Activated CD8-positive, alpha-beta T cell treated with anti-CD3 and anti-CD28 coated beads for 36 hours (primary cell): ENCODE measurements at regions not wholly inside any gene's neighbourhood (a gene's known extent, or its start where the extent isn't known, plus 50 kb on each side); places are given as distances from the start of the nearest gene placed in this dataset.

ENCODE experiments used
- ATAC-seq: fragments of 200-7000 bp; cut with Tn5 transposase; one replicate; pipeline ENCODE4 v1.10.0; 2021; ENCODE audit warnings: mild to moderate bottlenecking, moderate library complexity
- CTCF ChIA-PET: fragments of 350-600 bp; sonication (Branson Sonifier 250); formaldehyde crosslinking; loops from one replicate; lab custom pipeline; 2021; ENCODE audit warnings: antibody characterized with exemption; lab: Charles Lee
- POLR2A ChIA-PET: fragments of 350-600 bp; sonication (Branson Sonifier 250); formaldehyde crosslinking; loops from one replicate; lab custom pipeline; 2021; ENCODE audit warnings: antibody characterized with exemption; lab: Charles Lee
- DNase-seq: peaks from one replicate; pipeline ENCODE4 v3.0.0-alpha.2; 2020
- H3K27ac Mint-ChIP-seq: one replicate; pipeline ENCODE4 v1.8.0; 2021; ENCODE audit warnings: mild to moderate bottlenecking, mixed read lengths
- H3K27me3 Mint-ChIP-seq: one replicate; pipeline ENCODE4 v1.8.0; 2021; ENCODE audit warnings: mixed read lengths
- H3K36me3 Mint-ChIP-seq: one replicate; pipeline ENCODE4 v1.8.0; 2021; ENCODE audit warnings: low read depth, mixed read lengths
- H3K4me1 Mint-ChIP-seq: one replicate; pipeline ENCODE4 v1.8.0; 2021; ENCODE audit warnings: low read depth, mixed read lengths
- H3K4me3 Mint-ChIP-seq: one replicate; pipeline ENCODE4 v1.8.0; 2021; ENCODE audit warnings: mild to moderate bottlenecking, moderate library complexity, mixed read lengths
- H3K9me3 Mint-ChIP-seq: one replicate; pipeline ENCODE4 v1.8.0; 2021; ENCODE audit warnings: mixed read lengths
- intact Hi-C: fragments of 100-400 bp; cut with micrococcal nuclease; formaldehyde crosslinking; loops from one replicate; pipeline ENCODE4 v1.10.0; 2022
- TF ChIP-seq, protein P1 (sequence below): fragments of 200-600 bp; IDR thresholded peaks from one replicate; pipeline ENCODE4 v1.8.0; 2022; ENCODE audit warnings: antibody characterized with exemption, mild to moderate bottlenecking

DNA sequence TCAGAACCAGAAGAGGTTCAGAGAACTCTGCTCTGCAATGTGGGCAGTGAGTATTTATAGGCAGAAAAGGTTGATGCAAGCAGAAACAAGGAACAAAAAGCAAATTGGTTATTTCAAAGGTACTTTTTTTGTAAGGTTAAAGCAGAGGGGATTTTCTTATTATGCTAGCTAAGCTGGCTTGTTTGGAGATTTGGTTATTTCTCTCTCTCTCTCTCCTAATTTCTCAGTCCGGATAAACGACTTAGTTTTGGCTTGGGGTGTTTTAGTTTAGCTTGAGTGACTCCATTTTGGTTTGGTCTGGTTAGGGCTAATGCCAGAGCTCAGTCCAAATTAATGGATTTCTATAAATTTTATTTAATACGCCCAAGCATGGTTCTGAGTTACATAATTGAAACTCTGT lies 566.8 kb downstream of the SH2D4B start:
- Mint-ChIP-seq H3K4me3 (no peak overlapping the region), H3K36me3 (no peaks in the 10 kb centered on the region)
- TF ChIP-seq, protein P1, sequence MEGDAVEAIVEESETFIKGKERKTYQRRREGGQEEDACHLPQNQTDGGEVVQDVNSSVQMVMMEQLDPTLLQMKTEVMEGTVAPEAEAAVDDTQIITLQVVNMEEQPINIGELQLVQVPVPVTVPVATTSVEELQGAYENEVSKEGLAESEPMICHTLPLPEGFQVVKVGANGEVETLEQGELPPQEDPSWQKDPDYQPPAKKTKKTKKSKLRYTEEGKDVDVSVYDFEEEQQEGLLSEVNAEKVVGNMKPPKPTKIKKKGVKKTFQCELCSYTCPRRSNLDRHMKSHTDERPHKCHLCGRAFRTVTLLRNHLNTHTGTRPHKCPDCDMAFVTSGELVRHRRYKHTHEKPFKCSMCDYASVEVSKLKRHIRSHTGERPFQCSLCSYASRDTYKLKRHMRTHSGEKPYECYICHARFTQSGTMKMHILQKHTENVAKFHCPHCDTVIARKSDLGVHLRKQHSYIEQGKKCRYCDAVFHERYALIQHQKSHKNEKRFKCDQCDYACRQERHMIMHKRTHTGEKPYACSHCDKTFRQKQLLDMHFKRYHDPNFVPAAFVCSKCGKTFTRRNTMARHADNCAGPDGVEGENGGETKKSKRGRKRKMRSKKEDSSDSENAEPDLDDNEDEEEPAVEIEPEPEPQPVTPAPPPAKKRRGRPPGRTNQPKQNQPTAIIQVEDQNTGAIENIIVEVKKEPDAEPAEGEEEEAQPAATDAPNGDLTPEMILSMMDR: no peak

DNA sequence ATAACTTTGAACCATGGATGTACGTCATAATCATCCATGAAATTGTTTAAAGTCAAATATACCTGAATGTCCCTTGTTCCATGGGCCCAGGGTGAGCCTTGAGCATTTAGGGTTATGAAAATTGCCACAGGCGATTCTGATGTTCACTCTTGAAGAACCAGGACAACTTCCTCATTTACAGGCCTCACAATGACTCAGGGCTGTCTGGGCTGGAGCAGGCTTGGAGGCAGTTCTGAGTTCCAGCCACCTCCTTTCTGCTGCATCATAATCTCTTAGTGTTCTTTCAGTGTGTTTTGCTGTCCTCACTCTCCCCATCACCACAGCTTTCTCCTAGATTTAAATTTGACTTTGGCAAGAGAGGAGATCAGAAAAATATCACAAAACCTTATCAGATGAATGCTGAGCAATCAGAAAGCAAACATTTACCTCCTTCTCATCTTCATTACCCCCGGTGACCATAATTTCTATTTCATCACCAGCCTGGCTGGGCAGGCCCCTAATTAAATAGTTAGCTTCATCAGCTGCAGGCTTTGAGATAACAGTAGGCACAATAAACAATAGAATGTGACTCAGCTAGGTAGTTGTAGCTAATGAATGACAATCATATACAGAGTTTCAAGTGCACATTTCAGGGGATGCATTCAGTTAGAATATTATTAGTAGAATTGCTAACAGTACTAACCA lies 571.0 kb downstream of the SH2D4B start:
- H3K9me3 Mint-ChIP-seq: peaks cover 4% of the 10 kb centered on the region
- H3K27ac Mint-ChIP-seq: no peak overlapping the region
- H3K4me3 Mint-ChIP-seq: no peak overlapping the region
- no peaks in the 10 kb centered on the region for H3K36me3 Mint-ChIP-seq
- no peak for ATAC-seq
- intact Hi-C loops: no loop called here
- DNase-seq: no peak
- ChIA-PET CTCF (interaction anchor here (1.2 to 1.7 kb wide), 2 partner anchors 8 to 25 kb away, joined by 3 read pairs; no protein-coding TSS in a partner anchor), POLR2A (no interaction called here)
- TF ChIP-seq, protein P1: no peak
- no peaks in the 10 kb centered on the region for H3K27me3 Mint-ChIP-seq
- H3K4me1 Mint-ChIP-seq: no peaks in the 10 kb centered on the region

More for the DNA sequence above, 566.8 kb downstream of the SH2D4B start:
- POLR2A ChIA-PET: no interaction called here
- Mint-ChIP-seq H3K4me1 (no peaks in the 10 kb centered on the region), H3K27me3 (no peaks in the 10 kb centered on the region), H3K9me3 (no peaks in the 10 kb centered on the region), H3K27ac (no peak overlapping the region)
- CTCF ChIA-PET: no interaction called here
- ATAC-seq (no peak), DNase-seq (no peak)
- intact Hi-C loops: no loop called here

DNA sequence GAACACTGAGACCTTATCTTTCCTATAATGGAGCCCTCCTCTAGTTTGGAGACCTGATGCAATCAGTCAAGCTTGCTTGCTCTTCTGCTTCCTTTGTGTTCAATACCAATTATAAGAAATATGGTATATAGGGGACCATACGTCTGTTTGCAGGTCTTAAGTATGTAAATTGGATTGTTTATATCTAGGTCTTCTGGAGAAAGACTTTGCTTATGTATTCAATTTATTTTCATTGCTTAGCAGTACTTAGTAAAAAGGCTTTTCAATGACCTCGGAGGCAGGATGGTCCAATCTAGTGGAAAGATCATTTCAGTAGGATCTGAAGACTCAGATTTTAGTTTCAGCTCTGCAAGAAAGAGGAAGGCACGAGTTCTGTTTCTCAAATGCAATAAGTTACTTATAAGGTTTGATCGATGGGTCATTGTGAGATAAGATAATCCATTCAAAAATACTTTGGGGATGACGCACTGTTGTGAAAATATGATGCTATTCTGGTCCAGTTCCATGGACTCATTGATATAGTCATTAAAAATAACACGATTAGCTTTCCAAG lies 571.6 kb downstream of the SH2D4B start:
- TF ChIP-seq, protein P1: no peak
- H3K27me3 Mint-ChIP-seq: no peaks in the 10 kb centered on the region
- no peaks in the 10 kb centered on the region for H3K4me1 Mint-ChIP-seq
- peaks cover 4% of the 10 kb centered on the region for H3K9me3 Mint-ChIP-seq
- H3K36me3 Mint-ChIP-seq: no peaks in the 10 kb centered on the region
- ChIA-PET CTCF (interaction anchor here (1.7 kb wide), 1 partner anchor 8 kb away, joined by 3 read pairs; no protein-coding TSS in a partner anchor), POLR2A (no interaction called here)
- DNase-seq (no peak), ATAC-seq (no peak)
- H3K27ac Mint-ChIP-seq: no peak overlapping the region
- no peak overlapping the region for H3K4me3 Mint-ChIP-seq
- intact Hi-C loops: no loop called here

DNA sequence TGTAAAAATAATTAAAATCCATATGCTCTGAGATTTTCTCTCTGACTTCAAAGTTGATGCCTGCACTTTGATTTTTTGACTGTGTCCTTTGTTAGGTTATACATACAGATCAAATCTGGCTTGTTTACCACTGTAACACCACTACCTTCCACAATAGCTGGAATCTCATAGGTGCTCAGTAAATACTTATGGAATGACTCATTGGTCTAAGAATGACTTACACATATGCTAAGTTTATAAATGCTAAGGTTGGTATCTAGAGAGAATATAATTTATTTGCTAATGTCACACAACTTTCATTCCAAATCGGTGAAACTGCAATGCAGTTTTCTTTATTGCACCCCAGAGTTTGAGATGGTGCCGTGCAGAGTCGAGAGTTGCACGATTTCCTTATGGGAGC lies 578.5 kb downstream of the SH2D4B start:
- POLR2A ChIA-PET: interaction anchor here (0.6 kb wide), 1 partner anchor 325 kb away, joined by 3 read pairs; no protein-coding TSS in a partner anchor
- CTCF ChIA-PET: interaction anchor here (1.0 kb wide), 1 partner anchor 8 kb away, joined by 3 read pairs; no protein-coding TSS in a partner anchor
- no peaks in the 10 kb centered on the region for H3K36me3 Mint-ChIP-seq

More for the DNA sequence above, 578.5 kb downstream of the SH2D4B start:
- TF ChIP-seq, protein P1: no peak
- ATAC-seq (no peak), DNase-seq (no peak)
- peaks cover 2% of the 10 kb centered on the region for H3K9me3 Mint-ChIP-seq
- intact Hi-C loops: no loop called here
- no peaks in the 10 kb centered on the region for H3K27me3 Mint-ChIP-seq
- H3K4me1 Mint-ChIP-seq: no peaks in the 10 kb centered on the region
- no peak overlapping the region for H3K27ac Mint-ChIP-seq
- H3K4me3 Mint-ChIP-seq: no peak overlapping the region
